ENCODE measurements at regions not wholly inside any gene's neighbourhood (a gene's known extent, or its start where the extent isn't known, plus 50 kb on each side); places are given as distances from the start of the nearest gene placed in this dataset.

- no peak for DNase-seq (ENCODE audit: unreplicated experiment)
- Mint-ChIP-seq H3K27me3 (ENCODE audit: insufficient read depth, unreplicated experiment) (no peaks in the 10 kb centered on the region), H3K9me3 (ENCODE audit: unreplicated experiment) (peaks cover 35% of the 10 kb centered on the region), H3K4me1 (ENCODE audit: insufficient read depth, unreplicated experiment) (no peaks in the 10 kb centered on the region), H3K4me3 (ENCODE audit: unreplicated experiment) (no peak overlapping the region), H3K27ac (ENCODE audit: low read depth, unreplicated experiment) (no peak overlapping the region), H3K36me3 (ENCODE audit: insufficient read depth, unreplicated experiment) (no peaks in the 10 kb centered on the region)
- POLR2A ChIA-PET = no interaction called here
- CTCF ChIA-PET = no interaction called here
- no peak for TF ChIP-seq CTCF (IDR thresholded peaks at IDR 0.05; ENCODE audit: unreplicated experiment)
- no TSS peak for BruUV-seq (replicated peaks)
- intact Hi-C loops (cut with micrococcal nuclease) = no loop called here
These were observed 1518.4 kb downstream of the UQCRFS1 start for GRCh38 chr19:27694361-27695055.

GRCh38 chr19:27691991-27692390, 1521.0 kb downstream of the UQCRFS1 start:
- no peaks in the 10 kb centered on the region for H3K36me3 Mint-ChIP-seq (ENCODE audit: insufficient read depth, unreplicated experiment)
- H3K4me1 Mint-ChIP-seq (ENCODE audit: insufficient read depth, unreplicated experiment) = no peaks in the 10 kb centered on the region
- ChIA-PET POLR2A (interaction anchor here (1.2 kb wide), 1 partner anchor 26 kb away, joined by 3 read pairs; no protein-coding TSS in a partner anchor), CTCF (no interaction called here)
- H3K27ac Mint-ChIP-seq (ENCODE audit: low read depth, unreplicated experiment) = no peak overlapping the region
- no peak for TF ChIP-seq CTCF (IDR thresholded peaks at IDR 0.05; ENCODE audit: unreplicated experiment)
- intact Hi-C loops (cut with micrococcal nuclease) = no loop called here
- no peak for DNase-seq (ENCODE audit: unreplicated experiment)
- peaks cover 21% of the 10 kb centered on the region for H3K9me3 Mint-ChIP-seq (ENCODE audit: unreplicated experiment)
- BruUV-seq (replicated peaks) = no TSS peak
- H3K4me3 Mint-ChIP-seq (ENCODE audit: unreplicated experiment) = no peak overlapping the region
- no peaks in the 10 kb centered on the region for H3K27me3 Mint-ChIP-seq (ENCODE audit: insufficient read depth, unreplicated experiment)

GRCh38 chr19:27689734-27690241, 1523.2 kb downstream of the UQCRFS1 start:
- Mint-ChIP-seq H3K36me3 (ENCODE audit: insufficient read depth, unreplicated experiment) (no peaks in the 10 kb centered on the region), H3K9me3 (ENCODE audit: unreplicated experiment) (peaks cover 18% of the 10 kb centered on the region), H3K4me3 (ENCODE audit: unreplicated experiment) (no peak overlapping the region), H3K27me3 (ENCODE audit: insufficient read depth, unreplicated experiment) (no peaks in the 10 kb centered on the region), H3K27ac (ENCODE audit: low read depth, unreplicated experiment) (no peak overlapping the region), H3K4me1 (ENCODE audit: insufficient read depth, unreplicated experiment) (no peaks in the 10 kb centered on the region)
- DNase-seq (ENCODE audit: unreplicated experiment) = no peak
- ChIA-PET CTCF (no interaction called here), POLR2A (no interaction called here)
- no TSS peak for BruUV-seq (replicated peaks)
- intact Hi-C loops (cut with micrococcal nuclease) = no loop called here
- no peak for TF ChIP-seq CTCF (IDR thresholded peaks at IDR 0.05; ENCODE audit: unreplicated experiment)

- H3K9me3 Mint-ChIP-seq (ENCODE audit: unreplicated experiment) = no peaks in the 10 kb centered on the region
- intact Hi-C loops (cut with micrococcal nuclease) = no loop called here
- H3K4me3 Mint-ChIP-seq (ENCODE audit: unreplicated experiment) = no peak overlapping the region
- POLR2A ChIA-PET = no interaction called here
- no TSS peak for BruUV-seq (replicated peaks)
- H3K27ac Mint-ChIP-seq (ENCODE audit: low read depth, unreplicated experiment) = no peak overlapping the region
- no peak for TF ChIP-seq CTCF (IDR thresholded peaks at IDR 0.05; ENCODE audit: unreplicated experiment)
- no peaks in the 10 kb centered on the region for H3K27me3 Mint-ChIP-seq (ENCODE audit: insufficient read depth, unreplicated experiment)
- DNase-seq (ENCODE audit: unreplicated experiment) = no peak
- CTCF ChIA-PET = no interaction called here
- no peaks in the 10 kb centered on the region for H3K4me1 Mint-ChIP-seq (ENCODE audit: insufficient read depth, unreplicated experiment)
- H3K36me3 Mint-ChIP-seq (ENCODE audit: insufficient read depth, unreplicated experiment) = no peaks in the 10 kb centered on the region
These were observed 1528.7 kb downstream of the UQCRFS1 start for GRCh38 chr19:27684293-27684692.
